ENCODE measurements at regions not wholly inside any gene's neighbourhood (a gene's known extent, or its start where the extent isn't known, plus 50 kb on each side); places are given as distances from the start of the nearest gene placed in this dataset.

DNA sequence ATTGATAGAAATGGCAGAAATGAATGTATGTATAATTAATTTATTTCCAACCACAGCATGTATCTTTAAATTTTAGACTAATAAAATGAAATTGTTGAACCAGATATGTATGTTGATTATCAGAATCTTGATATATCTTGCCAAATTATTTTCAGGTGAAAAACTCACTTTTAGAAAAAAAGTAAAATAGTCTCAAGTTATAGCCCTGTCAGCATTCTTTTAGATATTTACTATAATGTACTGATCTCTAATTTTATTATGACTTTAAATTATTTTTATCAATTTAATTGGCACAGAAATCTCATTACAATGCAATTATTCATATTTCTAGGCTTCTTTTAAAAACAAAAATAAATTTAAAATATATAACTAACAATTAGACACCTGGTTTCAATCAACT lies 1990.4 kb upstream of the CDH6 start:
- Histone ChIP-seq H2BK5ac (ENCODE audit: low read depth, low read length) (no peak overlapping the region), H3K36me3 (ENCODE audit: control insufficient read depth in 2 of 4, insufficient read depth in 4 of 4, low read length in 3 of 4) (no peaks in the 10 kb centered on the region), H4K20me1 (replicated peaks in 1 of 2; ENCODE audit: control insufficient read depth in 1 of 2, insufficient read depth in 2 of 2, low read length in 2 of 2) (no peaks in the 10 kb centered on the region), H3K4me3 (ENCODE audit: extremely low read depth in 1 of 4, insufficient read depth in 2 of 4, low read depth in 3 of 4, low read length in 4 of 4) (no peak overlapping the region), H3K79me2 (ENCODE audit: control insufficient read depth in 1 of 2, insufficient read depth in 2 of 2, low read length in 2 of 2) (no peaks in the 10 kb centered on the region), H2BK15ac (ENCODE audit: low read length) (no peak overlapping the region), H3K23me2 (ENCODE audit: low read depth, low read length) (no peaks in the 10 kb centered on the region), H3K56ac (replicated peaks; ENCODE audit: insufficient read length, low read depth, low read length) (no peak overlapping the region), H2BK20ac (ENCODE audit: low read length) (no peak overlapping the region), H3K4me2 (ENCODE audit: insufficient read depth in 1 of 2, low read depth in 2 of 2, low read length in 2 of 2) (no peak overlapping the region), H3K14ac (ENCODE audit: insufficient read length) (no peak overlapping the region), H3K27me3 (replicated peaks in 1 of 4; ENCODE audit: control insufficient read depth in 3 of 4, extremely low read depth in 1 of 4, insufficient read depth in 3 of 4, low read length in 3 of 4) (no peaks in the 10 kb centered on the region), H2AFZ (ENCODE audit: low read length) (no peak overlapping the region), H3K9me3 (ENCODE audit: insufficient read depth in 2 of 2, low read depth in 1 of 2, low read length in 1 of 2) (no peaks in the 10 kb centered on the region), H2BK12ac (ENCODE audit: low read depth, low read length) (no peak overlapping the region), H4K8ac (ENCODE audit: extremely low read depth, insufficient read depth, low read length) (no peak overlapping the region), H4K5ac (ENCODE audit: insufficient read length, low read depth, low read length) (no peak overlapping the region), H2BK120ac (replicated peaks; ENCODE audit: low read depth, low read length) (no peak overlapping the region), H4K91ac (replicated peaks; ENCODE audit: insufficient read length, low read length) (no peak overlapping the region), H3K4me1 (replicated peaks in 1 of 4; ENCODE audit: control insufficient read depth in 3 of 4, insufficient read depth in 4 of 4, low read length in 3 of 4) (no peaks in the 10 kb centered on the region), H3K4ac (replicated peaks; ENCODE audit: insufficient read length, low read depth, low read length) (no peak overlapping the region), H3K79me1 (ENCODE audit: low read depth, low read length) (no peaks in the 10 kb centered on the region), H3K27ac (ENCODE audit: low read depth, low read length) (no peak overlapping the region), H3K23ac (ENCODE audit: insufficient read length) (no peak overlapping the region), H2AK5ac (ENCODE audit: low read depth, low read length) (no peak overlapping the region), H3K9ac (replicated peaks in 1 of 4; ENCODE audit: extremely low read depth in 1 of 4, low read depth in 3 of 4, low read length in 3 of 4) (no peak overlapping the region), H3K18ac (ENCODE audit: extremely low read depth, low read length) (no peak overlapping the region)
- ChIA-PET POLR2A (ENCODE audit: partially characterized antibody) (no interaction called here), CTCF (ENCODE audit: partially characterized antibody) (no interaction called here)
- FAIRE-seq (no peak), DNase-seq (ENCODE audit: low read depth in 1 of 2, low spot score in 2 of 2) (no peak)
- no peak for TF ChIP-seq KDM4A (IDR thresholded peaks at IDR 0.05; ENCODE audit: low read depth, low read length, severe bottlenecking)
- TF ChIP-seq CREB1 (IDR thresholded peaks at IDR 0.05) = no peak

Measured in H1 (cell line).